NCI-H2107 (cell line): ENCODE measurements at regions not wholly inside any gene's neighbourhood (a gene's known extent, or its start where the extent isn't known, plus 50 kb on each side); places are given as distances from the start of the nearest gene placed in this dataset.
"Not testable (repeated sequence)": the region's sequence is repeated elsewhere in the genome, so short reads cannot be mapped to it uniquely, and the experiment has no call there.

Source experiments
- DNase-seq: peaks from one replicate; lab custom pipeline; 2025; lab: John Stamatoyannopoulos, UW

DNA sequence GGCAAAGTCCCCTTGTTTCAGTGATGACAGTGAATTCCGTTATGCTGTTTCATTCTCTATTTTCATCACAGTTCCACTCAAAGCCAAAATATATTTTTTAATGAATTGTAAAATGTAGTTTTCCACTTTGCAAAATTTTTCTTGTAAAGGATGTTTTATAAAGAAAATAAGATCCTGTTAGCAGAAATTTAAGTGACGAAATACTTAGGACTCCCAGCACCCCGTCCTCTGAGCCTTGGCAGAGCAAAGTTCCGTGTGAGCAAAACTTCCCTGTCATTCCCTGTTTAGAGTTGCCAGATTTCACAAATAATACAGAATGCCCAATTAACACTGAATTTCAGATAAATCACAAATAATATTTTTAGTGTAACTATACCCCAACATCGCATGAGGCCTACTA lies 81.0 kb upstream of the RBPJ start:
- no peak for DNase-seq

DNA sequence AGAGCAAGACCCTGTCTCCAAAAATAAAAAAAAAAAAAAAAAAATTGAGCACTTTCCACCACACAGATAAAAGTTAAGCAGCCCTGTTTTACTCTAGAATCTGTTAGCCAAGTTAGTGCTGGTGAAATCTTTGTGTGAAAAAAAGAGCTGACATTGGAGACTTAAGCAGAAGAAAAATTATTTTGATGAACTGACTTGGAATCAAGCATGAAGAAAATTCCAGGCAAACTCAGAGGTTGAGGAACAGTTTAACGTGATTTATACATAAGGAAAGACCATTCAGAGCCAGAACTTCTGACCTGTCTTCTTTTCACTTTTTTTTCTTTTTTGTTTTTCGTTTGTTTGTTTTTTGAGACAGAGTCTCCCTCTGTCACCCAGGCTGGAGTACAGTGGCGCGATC lies 79.6 kb upstream of the RBPJ start:
- no peak for DNase-seq

DNA sequence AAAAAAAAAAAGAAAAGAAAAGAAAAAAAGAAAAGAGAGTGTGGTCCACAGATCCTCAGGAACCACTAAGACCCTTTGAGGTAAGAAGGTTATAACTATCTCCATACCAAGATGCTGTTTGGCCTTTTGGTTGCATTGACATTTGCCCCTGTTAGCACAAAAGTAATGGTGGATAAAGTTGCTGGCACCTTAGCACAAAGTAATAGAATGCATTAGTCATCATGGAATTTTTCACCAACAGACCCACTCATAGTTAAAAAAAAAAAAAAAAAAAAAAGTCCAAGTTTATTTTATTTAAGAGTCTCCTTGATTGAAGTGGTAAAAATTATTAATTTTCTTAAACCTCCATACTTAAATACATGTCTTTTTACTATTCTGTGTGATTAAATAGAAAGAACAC lies 78.4 kb upstream of the RBPJ start:
- no peak for DNase-seq

DNA sequence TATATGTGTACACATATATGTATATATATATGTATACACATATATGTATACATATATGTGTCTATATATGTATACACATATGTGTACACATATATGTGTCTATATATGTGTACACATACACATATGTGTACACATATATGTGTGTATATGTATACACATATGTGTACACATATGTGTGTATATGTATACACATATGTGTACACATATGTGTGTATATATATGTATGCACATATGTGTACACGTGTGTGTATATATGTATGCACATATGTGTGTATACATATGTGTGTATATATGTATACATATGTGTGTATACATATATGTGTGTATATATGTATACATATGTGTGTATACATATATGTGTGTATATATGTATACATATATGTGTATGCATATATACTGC lies 76.7 kb upstream of the RBPJ start:
- not testable (repeated sequence) for DNase-seq

DNA sequence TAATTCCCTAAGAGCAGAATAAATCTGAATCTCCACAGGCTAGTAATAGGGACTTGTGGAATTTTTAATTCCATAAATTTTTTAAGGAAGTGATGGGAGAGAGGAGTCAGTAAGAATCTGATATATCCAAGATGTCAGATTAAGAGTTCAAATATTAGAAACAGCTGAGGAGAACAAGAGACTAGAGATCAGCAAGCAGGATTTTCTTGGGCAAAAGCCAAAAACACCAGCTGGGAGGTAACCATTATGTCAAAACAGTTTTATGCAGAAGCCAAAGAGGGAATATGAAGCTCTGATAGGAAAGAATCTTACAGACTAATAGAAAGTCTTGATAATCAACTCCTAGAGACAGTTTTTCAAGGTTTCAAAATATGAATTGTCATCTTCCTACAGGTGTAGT lies 72.2 kb upstream of the RBPJ start:
- DNase-seq, result peak; percentile 12

DNA sequence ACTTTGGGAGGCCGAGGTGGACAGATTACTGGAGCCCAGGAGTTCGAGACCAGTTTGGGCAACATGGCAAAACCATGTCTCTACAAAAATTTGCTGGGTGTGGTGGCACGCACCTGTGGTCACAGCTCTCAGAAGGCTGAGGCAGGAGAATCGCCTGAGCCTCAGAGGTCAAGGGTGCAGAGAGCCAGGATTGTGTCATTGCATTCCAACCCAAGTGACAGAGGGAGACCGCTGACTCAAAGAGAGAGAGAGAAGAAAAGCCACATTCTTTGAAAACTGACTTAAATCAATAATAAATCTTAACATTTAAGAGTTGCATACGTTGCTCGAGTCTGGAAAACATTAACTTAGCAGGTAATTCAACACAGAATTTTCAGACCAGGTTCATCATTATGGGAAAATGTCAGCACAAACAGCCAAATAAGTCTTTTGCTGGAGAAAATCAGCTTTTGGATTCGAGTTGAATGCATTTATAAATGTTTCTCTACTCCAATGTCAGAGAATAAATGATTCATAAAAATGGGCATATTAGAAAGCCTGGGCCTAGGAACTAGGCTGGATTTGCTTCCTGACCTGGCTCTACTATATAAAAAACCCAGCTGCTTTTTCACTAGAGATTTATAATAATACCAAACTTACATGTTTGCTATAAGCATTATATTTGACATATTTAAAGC lies 68.3 kb upstream of the RBPJ start:
- no peak for DNase-seq

DNA sequence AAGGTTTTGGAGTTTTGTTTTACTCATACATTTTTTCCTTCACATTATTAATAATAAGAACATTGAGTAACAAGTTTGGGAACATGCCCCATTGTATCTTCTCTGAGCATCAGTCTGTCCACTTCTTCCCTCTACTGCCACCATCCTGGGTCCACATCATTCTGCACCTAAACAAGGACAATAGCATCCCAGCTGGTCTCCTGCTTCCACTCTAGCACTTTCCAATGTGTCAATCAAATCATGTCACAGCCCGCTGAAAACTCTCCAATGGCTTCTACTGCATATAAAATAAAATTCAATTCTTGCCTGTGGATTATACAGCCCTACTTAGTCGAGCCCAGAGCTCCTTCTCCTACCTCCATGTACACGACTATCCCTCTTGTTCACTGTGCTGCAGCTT lies 66.8 kb upstream of the RBPJ start:
- DNase-seq, result no peak

DNA sequence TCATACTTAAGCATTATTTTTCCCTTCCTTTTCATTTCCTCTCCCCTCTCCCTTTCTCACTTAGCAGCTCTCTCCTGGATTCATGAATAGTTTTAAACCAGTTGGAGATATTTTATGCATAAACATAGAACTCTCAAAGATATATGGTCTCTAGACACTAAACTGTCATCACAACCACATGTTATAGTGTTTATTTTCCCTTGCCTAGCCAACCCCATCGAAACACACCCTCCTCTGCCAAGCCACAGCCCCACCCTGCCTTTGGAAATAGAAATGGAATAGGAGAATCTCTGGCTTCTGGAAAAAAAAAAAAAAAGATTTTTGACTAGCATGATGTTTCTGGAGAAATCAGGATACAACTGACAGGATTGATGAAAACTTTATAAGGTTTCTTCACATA lies 64.8 kb upstream of the RBPJ start:
- no peak for DNase-seq

DNA sequence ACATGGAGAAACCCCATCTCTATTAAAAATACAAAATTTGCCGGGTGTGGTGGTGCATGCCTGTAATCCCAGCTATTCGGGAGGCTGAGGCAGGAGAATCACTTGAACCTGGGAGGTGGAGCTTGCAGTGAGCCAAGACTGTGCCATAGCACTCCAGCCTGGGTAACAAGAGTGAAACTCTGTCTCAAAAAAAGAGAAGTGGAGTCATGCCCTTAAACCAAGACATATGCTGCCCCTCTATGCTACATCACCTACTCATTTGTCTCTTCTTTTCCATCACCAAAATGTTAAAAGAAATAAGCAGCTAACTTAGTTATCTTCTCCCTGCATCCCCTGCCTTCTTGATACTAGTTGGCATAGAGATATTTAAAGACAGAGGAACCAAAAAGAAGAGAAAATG lies 63.4 kb upstream of the RBPJ start:
- DNase-seq, result not testable (repeated sequence)

DNA sequence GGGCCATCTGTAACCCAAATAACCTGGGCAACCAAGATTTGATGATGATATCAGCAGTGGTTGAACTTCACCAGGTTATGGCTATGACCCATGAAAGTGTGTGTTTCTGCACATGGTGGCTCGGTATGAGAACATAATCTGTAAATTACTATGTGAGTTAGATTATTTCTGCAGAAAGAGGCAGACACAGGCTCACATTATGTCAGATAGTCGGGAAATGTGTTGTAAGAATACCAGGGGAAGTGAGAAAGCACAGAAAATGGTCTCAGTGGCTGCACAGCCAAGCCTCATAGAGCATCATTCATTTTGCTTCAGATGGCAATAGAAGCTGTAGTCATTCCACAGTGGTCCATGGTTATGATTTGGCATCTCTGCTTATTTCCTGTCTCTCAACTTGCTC lies 63.0 kb upstream of the RBPJ start:
- no peak for DNase-seq

DNA sequence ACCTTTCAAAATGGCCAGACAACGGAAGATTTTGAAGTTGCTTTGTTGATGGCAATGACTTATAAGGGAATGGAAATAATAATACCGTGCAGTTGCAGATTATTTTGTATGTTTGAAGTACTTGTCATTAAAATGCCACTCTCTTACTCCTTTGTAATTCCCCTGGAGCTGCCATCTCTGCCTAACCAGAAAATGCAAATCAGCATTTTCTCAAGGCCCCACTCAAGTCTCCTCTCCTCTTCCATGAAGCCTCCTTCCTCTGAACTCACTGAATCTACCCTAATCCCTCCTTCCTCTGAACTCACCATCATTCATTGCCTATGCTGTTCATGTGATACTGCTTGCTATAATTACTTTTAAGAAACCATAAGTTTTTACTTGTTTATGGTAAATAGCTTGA lies 60.2 kb upstream of the RBPJ start:
- DNase-seq, result no peak

DNA sequence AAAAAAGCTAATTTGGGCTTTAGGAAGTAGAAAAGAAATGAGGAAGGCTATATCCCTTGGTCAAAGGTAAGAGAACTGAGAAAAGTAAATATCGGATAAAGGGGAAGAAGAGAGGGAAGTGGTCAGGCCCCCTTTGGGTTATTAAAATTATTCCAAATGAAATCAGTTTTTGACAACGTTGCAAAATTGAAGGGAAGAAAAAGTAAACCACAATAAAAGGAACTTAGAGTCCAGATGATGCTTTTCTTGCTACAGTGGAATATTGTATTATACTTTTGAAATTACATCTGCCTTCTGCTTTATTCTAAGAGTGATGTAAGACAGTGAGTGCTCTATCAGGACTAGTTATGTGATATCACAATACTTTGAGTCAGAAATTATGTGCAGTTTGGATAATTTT lies 59.4 kb upstream of the RBPJ start:
- DNase-seq, result no peak

DNA sequence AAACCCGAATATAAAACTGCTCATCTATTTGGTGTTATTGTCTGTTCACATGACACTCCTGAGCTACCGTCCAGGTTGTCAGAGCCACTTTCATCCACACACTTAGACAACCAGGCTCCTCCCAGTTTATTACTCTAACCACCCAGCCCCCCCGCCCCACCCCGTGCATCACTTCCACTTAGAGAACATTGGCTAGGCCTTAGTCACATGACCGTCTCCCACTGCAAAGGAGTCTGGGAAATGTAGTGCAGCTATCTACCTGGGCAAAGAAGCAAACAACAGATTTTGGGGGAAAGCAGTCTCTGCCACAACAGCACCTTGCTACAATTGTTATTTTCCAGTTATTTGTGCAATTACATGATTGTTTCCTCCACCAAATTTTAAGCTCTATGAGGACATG lies 57.6 kb upstream of the RBPJ start:
- no peak for DNase-seq

DNA sequence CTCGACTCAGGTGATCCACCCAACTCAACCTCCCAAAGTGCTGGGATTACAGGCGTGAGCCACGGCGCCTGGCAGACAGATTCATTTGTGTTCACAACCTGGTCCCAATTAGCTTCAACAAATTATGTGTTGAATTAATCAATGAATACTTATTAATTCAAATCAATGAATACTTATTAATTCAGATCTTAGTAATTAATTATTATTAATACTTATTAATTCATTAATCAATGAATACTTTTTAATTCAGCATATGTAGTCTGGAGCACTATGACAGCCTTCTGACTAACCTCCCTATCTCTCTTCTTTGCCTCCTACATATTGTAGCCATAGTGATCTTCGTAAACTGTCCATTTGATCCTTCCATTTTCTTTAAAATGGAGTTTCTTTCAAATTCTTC lies 56.7 kb upstream of the RBPJ start:
- DNase-seq, result no peak

DNA sequence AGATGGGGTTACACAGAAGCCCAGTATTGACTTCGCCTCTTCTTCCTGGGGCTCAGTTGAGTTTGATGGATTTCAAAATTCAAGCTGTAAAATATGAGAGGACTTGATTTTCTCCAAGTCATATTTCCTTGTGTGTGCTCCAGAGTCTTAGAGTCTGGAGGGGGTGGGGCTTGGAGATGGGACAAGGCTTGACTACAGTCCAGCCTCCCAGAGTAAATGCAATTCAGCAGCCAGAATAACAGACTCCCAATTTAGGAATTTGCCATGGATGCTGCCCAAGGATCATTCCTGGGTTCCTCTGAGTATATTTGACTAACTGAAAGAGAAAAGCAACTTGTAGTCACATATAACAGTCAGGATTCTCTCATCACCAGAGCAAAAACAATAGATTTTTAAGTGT lies 53.7 kb upstream of the RBPJ start:
- DNase-seq, result no peak

DNA sequence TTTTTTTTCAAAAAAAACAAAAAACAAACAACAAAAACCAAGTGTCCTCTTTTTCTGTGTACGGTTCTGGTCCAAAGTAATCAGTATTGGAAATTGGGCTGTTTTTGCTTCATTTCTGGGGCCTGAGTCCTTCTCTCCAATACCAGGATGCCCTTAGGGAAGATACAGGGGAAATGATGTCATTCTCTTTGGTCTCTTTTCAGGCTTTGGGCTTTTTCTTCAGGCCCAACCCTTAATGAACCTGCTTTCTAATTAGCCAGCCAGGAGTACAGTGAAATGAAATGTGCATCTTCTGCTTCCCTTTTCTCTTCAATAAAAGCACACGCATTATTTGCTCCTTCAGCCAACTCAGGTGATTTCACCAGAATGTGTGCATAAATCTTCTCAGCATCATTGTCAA lies 52.6 kb upstream of the RBPJ start:
- no peak for DNase-seq

DNA sequence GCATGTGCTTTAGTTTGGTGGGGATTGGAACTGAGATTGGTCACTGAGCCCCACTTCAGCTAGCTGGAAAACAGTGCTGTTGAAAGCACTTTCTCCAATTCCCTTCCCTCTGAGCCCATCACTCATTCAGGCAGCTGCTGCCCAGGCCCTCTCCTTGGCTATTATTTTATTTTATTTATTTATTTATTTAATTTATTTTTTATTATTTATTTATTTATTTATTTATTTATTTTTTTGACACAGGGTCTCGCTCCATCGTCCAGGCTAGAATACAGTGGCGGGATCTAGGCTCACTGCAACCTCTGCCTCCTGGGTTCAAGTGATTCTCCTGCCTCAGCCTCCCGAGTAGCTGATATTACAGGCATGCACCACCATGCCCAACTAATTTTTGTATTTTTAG lies 51.8 kb upstream of the RBPJ start:
- no peak for DNase-seq
